Heart left ventricle (tissue), 13 donors: ENCODE measurements at regions not wholly inside any gene's neighbourhood (a gene's known extent, or its start where the extent isn't known, plus 50 kb on each side); places are given as distances from the start of the nearest gene placed in this dataset.

Experiments used
- CTCF ChIP-seq, 12 donors: fragments of 200-600 bp; sonication (generic) in 4 of 12; IDR thresholded peaks; one replicate each; pipeline versions ENCODE4 v1.5.0 to v1.8.0; 2018 to 2022; ENCODE audit warnings: antibody characterized with exemption in 12 of 12, mild to moderate bottlenecking in 5 of 12
- POLR2A ChIP-seq, 2 donors: fragments of 450-650 bp; IDR thresholded peaks; one replicate each; pipeline ENCODE4 v1.6.1; 2017; ENCODE audit warnings: antibody characterized with exemption in 2 of 2, mild to moderate bottlenecking in 2 of 2, moderate library complexity in 2 of 2
- donor health status: ischemic (EF 13 %, LVEDD 7.1; RV severe dilation, severe dysfunction).
- donor health status: DM: no; HTN: yes; CAD: no.
- donor health status: DM: no; HTN: no; CAD: no.
- donor health status: ischemic (EF 25% LVEDD 6.9; RV normal size, moderate dysfunction).
- donor health status: ischemic (EF 25% LVEDD 5.7; RV mildly dilated, moderate dysfunction).
- donor health status: ischemic (EF 35%, LVEDD 5.7; RV mildly dilated, moderate dysfunction).
- donor health status: nonischemic (EF 11% LVEDD 7.7; RV severe dilation, severe dysfunction).
- donor health status: DM: yes; HTN: yes; CAD: no.
- donor health status: PGD.
- donor health status: ischemic (EF 29% LVEDD 5.4; RV normal size, mild dysfunction).
- donor health status: nonischemic (EF 23%, LVEDD 6.1; RV moderate dilation, normal function).

GRCh38 chr9:89679016-89679415 lies 74.2 kb downstream of the GADD45G start:
- TF ChIP-seq POLR2A (IDR thresholded peaks at IDR 0.05) (no peak), CTCF (IDR thresholded peaks at IDR 0.05) (no peak)
